HK-2 (cell line): ENCODE measurements at regions not wholly inside any gene's neighbourhood (a gene's known extent, or its start where the extent isn't known, plus 50 kb on each side); places are given as distances from the start of the nearest gene placed in this dataset.

Experiments used
- DNase-seq: peaks from one replicate; pipeline ENCODE4 v3.0.0-alpha.2; 2018; ENCODE audit not compliant: unreplicated experiment

DNA sequence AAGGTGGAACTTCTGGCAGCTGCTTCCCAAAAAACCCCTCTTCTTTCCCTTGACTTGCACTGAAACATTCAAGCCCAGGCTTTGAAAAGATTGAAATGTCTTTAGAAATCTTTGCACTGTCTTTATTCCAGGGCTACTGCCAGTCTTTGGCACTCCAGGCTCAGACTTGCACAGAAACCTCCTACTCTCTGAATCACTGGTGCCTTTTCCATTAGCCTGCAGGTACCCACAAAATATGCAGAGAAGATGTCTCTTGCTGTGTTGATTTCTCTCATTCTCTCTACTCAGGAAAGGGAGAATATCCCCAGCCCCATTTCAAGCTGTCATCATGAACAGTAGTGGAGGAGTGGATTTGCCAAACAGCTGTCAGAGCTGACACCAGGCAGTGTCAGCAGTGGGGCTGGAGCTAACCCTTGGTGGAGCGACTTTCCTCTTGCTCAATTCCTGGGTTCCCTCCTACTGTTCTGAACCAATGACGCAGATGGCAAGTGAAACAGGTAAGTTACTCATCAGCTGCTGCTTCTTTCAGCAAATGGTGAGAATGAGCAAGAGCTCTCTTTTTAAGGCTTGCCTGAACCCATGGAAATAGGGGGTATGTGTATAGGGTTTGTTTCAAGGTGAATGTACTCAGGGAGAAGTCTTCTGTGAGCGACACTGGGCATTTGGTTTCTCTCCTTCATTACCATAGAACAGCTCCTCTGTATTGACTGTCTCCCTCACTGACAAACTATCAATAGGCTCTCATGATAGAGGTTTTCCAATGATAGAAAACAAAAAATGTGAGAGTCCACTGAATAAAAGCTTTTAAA, 362.4 kb downstream of the ADRA2A start:
- DNase-seq: no peak

DNA sequence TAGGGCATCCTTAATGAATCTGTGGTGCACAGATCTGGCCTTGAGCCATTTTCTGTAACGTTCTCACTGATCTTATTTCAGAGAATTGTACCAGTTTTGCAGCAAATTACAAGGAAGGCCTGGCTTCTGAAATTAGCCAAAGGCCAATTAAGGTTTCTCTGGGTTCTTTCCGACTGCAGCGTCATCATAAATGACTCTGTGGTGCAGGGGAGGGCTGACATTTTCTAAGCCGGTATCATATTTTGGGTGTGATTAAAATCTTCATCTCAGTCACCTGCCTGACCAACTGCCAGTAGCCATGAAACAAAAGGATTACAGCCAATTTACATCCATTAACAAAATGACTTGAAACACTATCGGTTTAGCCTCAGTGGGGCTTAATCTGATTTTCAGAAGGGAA, 363.7 kb downstream of the ADRA2A start:
- DNase-seq: no peak

DNA sequence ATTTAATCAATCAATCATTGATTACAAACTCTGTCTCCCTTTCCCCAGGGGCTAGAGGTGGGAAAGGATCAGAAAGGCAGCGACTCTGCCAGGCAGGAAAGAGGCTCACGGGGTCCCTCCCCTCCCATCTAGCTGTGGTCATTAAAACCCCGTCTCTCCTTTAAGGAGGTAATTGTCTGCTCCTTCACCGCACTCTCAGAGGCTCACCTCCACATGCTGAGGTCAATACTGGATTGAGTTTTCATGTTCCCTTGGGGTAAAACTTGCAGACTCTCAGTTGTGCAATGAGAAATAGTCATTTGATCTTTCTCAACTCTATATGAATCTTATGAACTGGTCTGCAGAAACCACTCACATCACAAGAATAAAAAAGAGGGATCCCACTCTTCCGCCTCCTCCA, 368.8 kb downstream of the ADRA2A start:
- DNase-seq: no peak

DNA sequence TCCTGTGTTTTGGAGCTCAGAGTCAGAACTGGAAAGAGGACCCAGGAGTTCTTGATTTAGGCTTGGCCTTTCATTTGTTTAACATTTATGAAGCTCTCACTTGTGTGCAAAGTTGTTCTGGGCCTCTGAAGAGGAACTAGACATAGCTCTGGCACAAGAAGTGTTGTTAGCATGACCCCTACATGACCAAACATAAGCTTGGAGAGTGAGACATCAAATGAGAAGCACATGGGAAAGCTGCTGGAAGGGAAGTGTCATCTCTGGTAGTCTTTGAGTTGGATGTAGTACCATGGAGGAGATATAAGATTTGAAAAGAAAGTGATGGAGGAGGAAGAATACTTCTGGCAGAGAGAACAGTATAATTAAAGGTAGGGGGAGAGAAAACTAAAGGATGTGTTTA, 370.1 kb downstream of the ADRA2A start:
- no peak for DNase-seq

DNA sequence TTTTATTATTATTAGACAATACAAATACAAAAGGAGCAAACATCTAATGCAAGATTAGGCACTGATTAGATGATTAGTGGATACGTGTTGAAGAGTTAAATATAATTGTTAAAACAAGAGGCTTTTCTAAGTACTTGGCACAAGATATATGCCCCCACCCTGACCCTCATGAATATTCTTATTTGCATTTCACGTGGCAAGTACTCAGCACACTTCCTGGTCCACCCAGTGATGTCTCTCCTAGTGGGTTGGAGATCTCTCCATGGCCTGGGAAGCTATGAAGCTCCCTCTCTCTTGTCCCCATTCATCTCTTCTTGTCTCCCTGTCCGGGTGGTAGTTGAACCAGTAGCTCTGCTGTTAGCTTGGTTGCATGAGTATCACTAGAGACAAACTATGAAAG, 375.3 kb downstream of the ADRA2A start:
- no peak for DNase-seq

DNA sequence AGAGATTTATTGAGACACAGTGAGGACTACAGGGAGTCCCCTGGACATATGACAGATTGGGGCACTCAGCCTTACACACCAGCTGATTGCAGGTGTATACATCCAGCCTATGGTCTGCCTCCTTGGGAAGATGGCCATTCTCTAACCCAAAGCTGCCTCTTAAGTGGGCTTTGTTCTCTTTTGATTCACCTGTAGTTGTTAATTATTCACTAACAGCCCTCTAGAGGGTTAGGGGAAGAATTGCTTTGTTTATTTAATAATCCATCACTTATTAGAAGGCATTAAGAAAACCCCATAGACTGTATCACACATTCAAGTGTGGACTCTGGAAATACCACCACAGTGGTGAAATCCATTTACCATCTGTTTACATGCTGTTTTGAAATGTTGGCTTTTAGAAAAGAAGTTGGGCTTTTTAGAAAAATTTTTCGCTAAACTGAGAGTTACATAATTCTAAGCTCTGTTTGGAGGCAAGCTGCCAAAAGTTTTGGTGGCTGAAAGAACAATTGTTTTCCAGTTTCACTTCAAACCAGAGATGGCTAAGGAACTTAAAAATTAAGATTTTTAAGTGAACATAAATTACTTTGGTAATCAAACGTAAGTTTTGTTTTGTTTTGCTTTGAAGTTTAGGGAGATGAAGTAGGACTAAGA, 379.1 kb downstream of the ADRA2A start:
- DNase-seq: no peak

DNA sequence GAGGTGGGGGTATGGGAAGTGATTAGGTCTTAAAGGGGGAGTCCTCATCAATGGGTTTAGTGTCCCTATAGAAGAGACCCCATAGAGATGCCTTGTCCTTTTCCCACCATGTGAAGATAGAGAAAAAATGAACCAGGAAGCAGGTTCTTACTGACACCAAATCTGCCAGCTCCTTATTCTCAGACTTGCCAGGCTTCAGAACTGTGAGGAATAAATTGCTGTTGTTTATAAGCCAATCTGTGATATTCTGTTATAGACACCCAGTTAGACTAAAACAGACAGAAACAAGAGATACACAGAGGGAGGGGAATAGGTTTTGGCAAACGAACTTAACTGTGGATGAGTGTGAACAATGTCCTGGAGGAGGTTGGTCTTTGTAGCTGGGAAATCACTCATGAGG, 381.4 kb downstream of the ADRA2A start:
- DNase-seq: no peak

DNA sequence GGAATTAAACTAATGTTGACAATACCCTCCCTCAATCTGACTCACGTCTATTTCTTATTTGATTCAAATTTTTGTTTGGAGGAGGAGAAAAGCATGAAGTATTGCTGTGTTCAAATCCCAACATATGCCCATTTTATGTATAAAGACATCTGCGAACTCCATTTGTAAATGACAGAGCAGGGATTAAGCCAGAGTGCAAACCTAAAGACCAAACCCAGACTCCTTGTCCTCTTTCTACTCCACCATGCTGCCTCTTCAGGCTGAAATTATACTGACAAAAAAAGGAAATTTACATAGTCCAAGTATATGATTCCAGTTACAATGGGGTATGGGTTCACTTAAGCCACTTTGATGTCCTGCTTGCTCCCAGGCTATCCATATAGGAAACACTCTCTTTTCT, 383.1 kb downstream of the ADRA2A start:
- no peak for DNase-seq

DNA sequence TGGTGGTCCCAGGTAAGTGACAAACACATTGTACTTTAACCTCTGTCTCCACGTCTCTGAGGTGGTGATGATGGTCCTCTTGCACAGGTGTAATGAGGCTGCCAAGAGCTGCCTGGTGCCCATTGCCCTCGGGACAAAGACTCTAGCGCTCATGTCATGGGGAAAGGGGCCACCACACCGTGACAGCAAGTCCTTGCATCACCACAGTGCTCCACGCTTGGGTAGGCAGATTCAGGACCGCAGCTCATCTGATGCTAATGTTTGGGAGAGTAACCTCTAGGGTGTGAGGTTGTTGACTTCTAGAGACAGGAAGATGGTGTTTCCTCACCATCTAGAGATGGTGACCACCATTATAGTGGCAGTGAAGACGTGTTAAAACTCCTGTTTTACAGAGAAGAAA, 395.6 kb downstream of the ADRA2A start:
- DNase-seq: no peak

DNA sequence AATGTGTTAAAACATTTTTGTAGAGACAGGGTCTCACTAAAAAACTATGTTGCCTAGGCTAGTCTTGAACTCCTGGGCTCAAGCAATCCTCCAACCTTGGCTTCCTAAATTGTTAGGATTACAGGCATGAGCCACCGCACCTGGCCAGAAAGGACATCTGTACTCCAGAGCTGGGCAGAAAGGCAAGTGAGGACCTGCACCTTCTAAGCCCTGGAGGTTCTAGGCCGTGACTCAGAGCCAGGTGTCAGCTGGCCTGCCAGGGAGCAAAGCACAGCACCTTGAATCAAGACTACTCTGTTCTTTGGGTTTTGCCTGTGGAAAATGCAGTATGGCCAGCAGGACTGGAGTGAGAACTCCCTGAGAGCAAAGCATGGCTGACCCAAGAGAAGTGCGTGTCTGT, 396.5 kb downstream of the ADRA2A start:
- no peak for DNase-seq

DNA sequence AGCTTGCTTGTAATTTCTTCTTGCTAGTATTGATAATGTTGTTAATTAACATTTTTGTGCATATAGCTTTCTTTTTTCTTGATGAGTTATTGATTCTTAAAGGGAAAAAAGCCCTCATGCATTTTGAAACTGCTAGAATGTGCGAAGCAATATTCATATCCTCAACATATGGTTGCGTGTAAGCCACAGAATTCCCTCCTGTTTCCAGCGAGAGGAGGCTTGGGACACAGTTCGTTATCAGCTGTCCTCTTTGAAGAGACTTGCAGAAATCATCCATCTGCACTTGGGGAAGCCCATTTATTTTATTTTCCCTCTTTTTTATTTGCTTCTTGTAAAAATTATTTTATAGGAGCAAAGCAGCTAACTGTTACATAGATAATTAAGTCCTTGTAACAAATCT, 398.0 kb downstream of the ADRA2A start:
- no peak for DNase-seq

DNA sequence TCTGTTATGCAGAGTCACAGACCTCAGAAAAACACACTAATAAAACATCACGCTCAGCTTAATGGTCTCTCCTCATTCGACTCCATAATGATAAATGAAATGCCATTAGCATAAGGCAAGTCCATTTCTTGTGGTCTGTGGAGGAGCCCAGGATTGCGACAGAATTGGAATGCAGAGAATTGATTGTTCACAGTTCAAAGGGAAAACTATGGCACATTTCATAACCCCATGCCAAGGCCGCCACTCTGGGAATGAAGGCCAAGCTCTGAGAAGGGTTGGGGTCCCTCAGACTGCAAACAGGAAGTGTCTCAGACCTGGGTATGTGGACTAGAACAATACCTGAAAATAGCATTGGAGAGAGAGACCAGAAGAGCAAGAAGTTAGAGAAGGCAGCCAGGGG, 398.9 kb downstream of the ADRA2A start:
- no peak for DNase-seq

DNA sequence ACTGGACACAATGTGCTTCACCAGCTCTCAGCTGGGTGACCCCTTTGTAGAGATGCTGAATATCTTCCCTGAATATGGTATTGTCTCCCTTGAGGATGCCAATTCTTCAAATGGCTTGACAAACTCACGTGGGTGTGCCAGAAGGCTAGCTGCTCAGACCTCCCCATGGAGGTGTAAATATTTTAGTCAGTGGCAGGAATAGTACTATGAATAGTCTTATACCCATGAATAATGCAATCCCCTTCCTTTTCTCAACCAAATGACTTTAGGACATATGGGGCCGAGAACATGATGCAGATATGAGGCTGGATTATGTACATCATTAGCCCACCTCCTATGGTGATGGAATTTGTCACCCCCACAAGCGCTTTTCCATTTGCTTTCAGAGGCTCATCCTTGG, 401.8 kb downstream of the ADRA2A start:
- no peak for DNase-seq

DNA sequence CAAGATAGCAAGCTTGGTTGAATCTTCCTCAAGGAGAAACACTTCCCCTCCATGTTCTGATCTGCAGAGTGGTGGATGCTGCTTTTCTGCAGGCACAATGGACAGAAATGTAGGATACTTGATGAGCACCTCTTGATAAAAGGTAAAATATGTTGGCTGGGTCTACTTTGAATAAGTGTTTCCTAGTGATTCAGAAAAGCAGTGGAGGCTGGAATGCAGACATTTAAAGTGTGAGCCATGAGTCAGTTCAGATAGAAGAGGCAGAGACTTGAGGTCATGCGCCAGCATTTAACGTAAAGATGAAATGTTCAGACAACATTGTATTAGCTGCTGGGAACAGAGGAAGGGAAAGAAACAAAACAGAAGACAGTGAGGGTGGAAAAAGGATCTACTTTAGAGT, 403.1 kb downstream of the ADRA2A start:
- DNase-seq: no peak

DNA sequence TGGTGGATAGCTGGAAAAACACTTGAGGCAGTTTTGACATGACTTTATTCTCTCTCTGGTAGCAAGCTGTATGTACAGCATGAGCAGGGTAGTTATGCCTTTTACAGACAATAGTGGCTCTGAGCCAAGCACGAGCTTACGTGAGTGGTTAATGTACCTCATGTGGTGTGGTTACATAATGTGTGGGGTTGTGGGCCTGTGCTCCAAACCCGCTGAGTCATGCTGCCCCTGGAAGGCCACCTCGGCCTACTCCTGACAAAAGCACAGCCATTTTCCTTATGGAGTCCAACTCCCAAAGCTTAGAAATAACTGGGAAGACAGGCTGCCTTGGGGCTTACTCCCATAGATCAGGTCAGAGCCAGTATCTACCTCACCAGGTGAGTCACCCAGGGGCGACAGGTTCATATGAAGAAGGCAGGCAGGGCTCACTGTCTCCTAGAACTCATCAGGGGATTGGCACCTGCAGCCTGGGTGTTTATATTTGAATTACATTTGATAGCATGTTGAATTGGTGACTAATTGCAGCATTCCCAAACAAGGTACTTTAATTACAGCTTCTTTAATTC, 404.5 kb downstream of the ADRA2A start:
- no peak for DNase-seq

DNA sequence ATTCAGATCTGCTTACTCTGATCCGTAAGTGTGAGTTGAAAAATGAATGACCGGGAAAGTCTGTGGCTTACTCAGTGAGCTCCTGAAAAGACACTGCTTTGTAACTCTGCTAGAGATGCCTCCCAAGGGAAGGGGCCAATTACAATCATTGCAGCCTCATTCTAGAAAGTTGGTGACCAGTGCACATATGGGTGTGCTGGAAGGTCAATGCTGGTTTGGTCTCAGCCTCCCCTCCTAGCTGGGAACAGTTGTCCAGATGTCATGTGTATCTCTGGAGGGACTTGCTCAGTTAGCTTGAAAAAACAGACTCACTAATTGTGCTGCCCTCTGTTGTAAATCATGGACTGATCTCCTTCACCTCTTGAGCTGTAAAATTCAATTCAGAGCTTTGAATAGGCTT, 405.0 kb downstream of the ADRA2A start:
- DNase-seq: no peak

DNA sequence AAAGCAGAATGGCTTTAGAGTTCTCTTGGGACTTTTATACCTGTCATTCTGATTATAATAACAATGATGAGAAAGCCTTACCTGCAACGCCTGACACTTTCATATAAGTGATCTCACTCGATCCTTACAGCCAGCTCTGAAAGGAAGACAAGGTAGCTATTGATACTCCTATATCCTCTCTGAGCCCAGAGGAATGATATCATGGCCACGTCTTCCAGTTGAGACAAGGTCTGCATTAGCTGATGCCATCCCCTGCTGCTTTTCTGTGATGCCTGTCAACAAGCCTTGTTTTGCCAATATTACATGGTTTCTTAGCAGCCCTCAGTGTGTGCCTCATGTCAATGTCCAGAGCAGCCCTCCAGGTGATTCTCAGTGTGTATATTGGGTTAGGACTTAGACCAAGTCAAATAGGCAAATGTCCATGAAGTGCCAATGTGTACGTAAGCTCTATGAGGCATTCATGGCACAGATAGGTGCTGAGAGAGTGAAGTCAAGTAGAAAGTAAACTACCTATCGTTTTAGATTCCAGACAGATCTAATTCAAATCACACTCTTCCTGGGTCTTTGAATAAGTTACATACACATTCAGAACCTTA, 405.9 kb downstream of the ADRA2A start:
- DNase-seq: no peak

DNA sequence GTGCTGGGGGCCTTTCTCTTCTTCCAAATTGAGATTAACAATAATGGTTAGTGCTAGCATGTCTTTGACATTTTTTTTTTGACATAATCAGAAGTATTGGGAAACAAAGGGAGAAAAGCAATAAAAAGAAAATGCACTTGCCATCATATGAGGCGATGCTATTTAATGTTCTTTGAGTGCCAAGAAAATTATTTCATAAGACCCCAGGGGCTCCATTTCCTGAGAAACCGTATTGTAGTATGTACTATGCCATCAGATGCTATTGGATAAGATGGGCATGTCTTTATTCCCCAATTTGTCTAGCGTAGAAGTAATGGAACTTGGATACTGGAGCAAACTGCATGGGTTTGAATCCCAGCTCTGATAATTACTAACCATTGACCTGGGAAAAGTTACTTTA, 408.9 kb downstream of the ADRA2A start:
- no peak for DNase-seq

DNA sequence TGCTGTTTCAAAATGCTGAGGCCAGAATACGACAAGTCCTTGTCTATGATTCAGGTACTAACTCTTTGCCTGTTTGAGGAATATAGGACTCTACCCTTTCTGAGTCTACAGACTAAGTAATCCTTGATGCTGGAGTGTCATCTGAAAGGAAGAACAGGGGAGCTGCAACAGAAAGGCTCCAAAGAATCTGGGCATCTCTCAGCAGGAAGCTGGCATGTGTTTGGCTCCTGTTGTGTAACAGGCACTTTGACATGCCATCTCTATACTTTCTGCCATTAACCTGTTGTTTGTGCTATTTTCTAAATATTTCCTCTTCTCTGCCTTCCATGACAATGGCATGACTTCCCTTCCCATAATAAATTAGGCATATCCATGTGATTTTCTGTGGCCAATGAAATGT, 409.5 kb downstream of the ADRA2A start:
- no peak for DNase-seq

DNA sequence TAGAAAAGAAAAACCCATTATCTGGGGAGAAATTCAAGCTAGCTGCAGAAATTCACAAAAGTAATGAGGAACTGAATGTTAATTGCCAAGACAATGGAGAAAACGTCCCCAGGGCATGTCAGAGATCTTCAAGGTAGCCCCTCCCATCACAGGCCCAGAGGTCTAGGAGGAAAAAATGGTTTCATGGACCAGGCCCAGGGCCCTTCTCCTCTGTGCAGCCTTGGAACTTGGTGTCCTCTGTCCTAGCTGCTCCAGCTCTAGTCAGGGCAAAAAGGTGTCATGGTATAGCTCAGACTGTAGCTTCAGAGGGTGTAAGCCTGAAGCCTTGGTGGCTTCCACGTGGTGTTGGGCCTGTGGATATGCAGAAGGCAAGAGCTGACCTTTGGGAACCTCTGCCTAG, 411.8 kb downstream of the ADRA2A start:
- DNase-seq: no peak

DNA sequence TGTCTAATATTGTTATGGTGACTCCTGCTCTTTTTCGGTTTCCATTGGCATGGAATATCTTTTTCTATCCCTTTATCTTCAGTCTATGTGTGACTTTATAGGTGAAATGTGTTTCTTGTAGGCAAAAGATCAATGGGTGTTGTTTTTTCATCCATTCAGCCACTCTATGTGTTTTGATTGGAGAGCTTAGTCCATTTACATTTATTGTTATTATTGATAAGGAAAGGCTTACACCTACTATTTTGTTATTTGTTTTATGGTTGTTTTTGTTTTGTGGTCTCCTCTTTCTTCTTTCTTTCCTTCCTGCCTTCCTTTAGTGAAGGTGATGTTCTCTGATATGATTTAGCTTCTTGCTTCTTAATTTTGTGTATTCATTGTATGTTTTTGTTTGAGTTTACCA, 414.3 kb downstream of the ADRA2A start:
- no peak for DNase-seq

DNA sequence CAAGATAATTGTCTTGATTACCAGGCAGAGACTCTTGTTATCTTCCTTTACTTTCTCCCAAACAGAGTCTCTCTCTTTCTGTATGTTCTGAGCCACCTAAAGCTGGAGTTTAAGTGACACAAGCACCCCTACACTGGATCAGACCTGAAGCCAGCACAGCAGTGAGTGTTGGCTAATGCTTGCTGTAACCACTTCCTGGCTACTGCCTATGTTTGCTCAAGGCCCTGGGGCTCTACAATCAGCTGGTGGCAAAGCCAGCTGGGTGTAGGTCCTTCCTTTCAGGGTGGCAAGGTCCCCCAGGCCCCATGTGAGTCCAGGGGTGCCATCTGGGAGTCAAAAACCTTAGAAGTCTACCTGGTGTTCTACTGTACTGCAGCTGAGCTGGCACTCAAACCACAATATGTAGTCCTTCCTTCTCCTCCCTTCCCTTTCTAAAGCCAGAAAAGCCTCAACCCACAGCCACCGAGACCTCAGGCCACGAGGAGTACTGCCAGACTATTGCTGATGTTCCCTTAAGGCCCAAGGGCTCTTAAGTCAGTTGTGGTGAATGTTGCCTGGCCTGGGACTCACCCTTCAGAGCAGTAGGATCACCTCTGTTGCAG, 416.3 kb downstream of the ADRA2A start:
- no peak for DNase-seq

DNA sequence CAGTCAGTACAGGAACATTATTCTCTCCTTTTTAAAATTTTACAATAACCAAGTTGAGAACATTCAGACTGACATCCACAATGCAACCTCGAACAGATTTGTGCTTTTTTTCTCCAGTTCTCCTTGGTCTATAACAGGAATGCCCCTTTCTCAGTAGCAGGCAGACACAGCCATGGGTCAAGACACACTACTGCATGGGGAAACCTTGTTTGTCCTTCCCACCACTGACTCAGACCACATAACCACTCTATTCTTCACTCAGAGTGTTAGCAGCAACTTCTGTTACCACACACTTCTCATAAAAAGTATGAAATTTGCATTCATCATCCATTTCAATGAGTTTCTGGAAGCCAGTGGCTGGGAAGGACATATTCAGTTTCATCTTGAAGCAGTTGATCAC, 421.7 kb downstream of the ADRA2A start:
- DNase-seq: no peak
